Esophagus squamous epithelium (tissue), 5 donors: ENCODE measurements at regions not wholly inside any gene's neighbourhood (a gene's known extent, or its start where the extent isn't known, plus 50 kb on each side); places are given as distances from the start of the nearest gene placed in this dataset.

Experiments used
- DNase-seq: peaks from one replicate; lab custom pipeline; 2025; lab: John Stamatoyannopoulos, UW
- H3K27ac ChIP-seq, 4 donors: fragments of 200-600 bp; sonication (generic); one replicate each; pipeline ENCODE4 v1.5.1; 2016 to 2019; ENCODE audit warnings: mild to moderate bottlenecking in 1 of 4
- H3K27me3 ChIP-seq, 4 donors: fragments of 200-600 bp; sonication (generic); 1 replicate in 3 of 4; 2 replicates in 1 of 4; pipeline versions ENCODE4 v1.5.1 to v1.6.0; 2017 to 2021; ENCODE audit warnings: antibody characterized with exemption in 1 of 4
- H3K36me3 ChIP-seq, 3 donors: fragments of 200-600 bp; sonication (generic); one replicate each; pipeline ENCODE4 v1.5.1; 2016 to 2019
- H3K4me1 ChIP-seq, 3 donors: fragments of 200-600 bp; sonication (generic); one replicate each; pipeline ENCODE4 v1.5.1; 2017 to 2019
- H3K4me3 ChIP-seq, 4 donors: fragments of 200-600 bp; sonication (generic); 1 replicate in 3 of 4; 2 replicates in 1 of 4; pipeline ENCODE4 v1.5.1; 2016 to 2019; ENCODE audit warnings: mild to moderate bottlenecking in 2 of 4, moderate library complexity in 1 of 4
- H3K9me3 ChIP-seq, 3 donors: fragments of 200-600 bp; sonication (generic); one replicate each; pipeline ENCODE4 v1.5.1; 2016 to 2019
- CTCF ChIP-seq, 6 experiments: fragments of 450-650 bp in 4 of 6; fragments of 200-600 bp in 2 of 6; sonication (generic) in 2 of 6; IDR thresholded peaks; one replicate each; pipeline ENCODE4 v1.5.1; 2016 to 2019; ENCODE audit warnings: antibody characterized with exemption in 6 of 6, mild to moderate bottlenecking in 4 of 6, moderate library complexity in 4 of 6
- POLR2A ChIP-seq, 4 donors: fragments of 450-650 bp; IDR thresholded peaks; one replicate each; pipeline ENCODE4 v1.6.1; 2017; ENCODE audit warnings: antibody characterized with exemption in 4 of 4, mild to moderate bottlenecking in 4 of 4, moderate library complexity in 3 of 4
- WGBS, 2 donors: methylation state at CpG; one replicate each; pipeline ENCODE4 v1.1.5; 2018; 5-methylcytosine and 5-hydroxymethylcytosine counted together
- intact Hi-C: fragments of 100-400 bp; cut with DNase I; formaldehyde crosslinking; loops from one replicate; pipeline ENCODE4 v1.15.0; 2022
- donor health status: DM: yes; HTN: yes; CAD: no.

GRCh38 chr4:14458463-14458862 lies 543.8 kb upstream of the CPEB2 start:
- DNase-seq, result no peak
- no peaks in the 10 kb centered on the region for H3K4me1 ChIP-seq
- H3K4me3 ChIP-seq, result no peak overlapping the region
- WGBS, 2 donors, result 70 to 85% methylated on average over 2 of the region's 2 CpGs
- no peak overlapping the region for H3K27ac ChIP-seq
- H3K36me3 ChIP-seq, result no peaks in the 10 kb centered on the region
- TF ChIP-seq CTCF (IDR thresholded peaks at IDR 0.05), result no peak
- TF ChIP-seq POLR2A (IDR thresholded peaks at IDR 0.05), result no peak
- no peaks in the 10 kb centered on the region for H3K9me3 ChIP-seq
- intact Hi-C loops, result no loop called here
- H3K27me3 ChIP-seq, result no peaks in the 10 kb centered on the region

- Histone ChIP-seq H3K4me3 (no peak overlapping the region), H3K36me3 (no peaks in the 10 kb centered on the region), H3K4me1 (no peaks in the 10 kb centered on the region), H3K27ac (no peak overlapping the region), H3K27me3 (no peaks in the 10 kb centered on the region), H3K9me3 (no peaks in the 10 kb centered on the region)
- intact Hi-C loops, result no loop called here
- DNase-seq, result no peak
- no peak for TF ChIP-seq POLR2A (IDR thresholded peaks at IDR 0.05)
- no peak for TF ChIP-seq CTCF (IDR thresholded peaks at IDR 0.05)
- 100% methylated on average over 1 of the region's 1 CpG for WGBS, 2 donors
Observed at GRCh38 chr4:14465057-14465456, 537.2 kb upstream of the CPEB2 start.

- no peaks in the 10 kb centered on the region for H3K27me3 ChIP-seq
- WGBS, 2 donors, result 65 to 90% methylated on average over 5 of the region's 5 CpGs
- H3K27ac ChIP-seq, result no peak overlapping the region
- no peak overlapping the region for H3K4me3 ChIP-seq
- no peaks in the 10 kb centered on the region for H3K9me3 ChIP-seq
- no peak for DNase-seq
- intact Hi-C loops, result no loop called here
- no peak for TF ChIP-seq POLR2A (IDR thresholded peaks at IDR 0.05)
- no peak for TF ChIP-seq CTCF (IDR thresholded peaks at IDR 0.05)
- no peaks in the 10 kb centered on the region for H3K36me3 ChIP-seq
- no peaks in the 10 kb centered on the region for H3K4me1 ChIP-seq
Observed at GRCh38 chr4:14465507-14465906, 536.8 kb upstream of the CPEB2 start.

- no peak for DNase-seq
- Histone ChIP-seq H3K4me1 (no peaks in the 10 kb centered on the region), H3K36me3 (no peaks in the 10 kb centered on the region), H3K4me3 (no peak overlapping the region), H3K27ac (no peak overlapping the region), H3K9me3 (no peaks in the 10 kb centered on the region), H3K27me3 (no peaks in the 10 kb centered on the region)
- 81 to 97% methylated on average over 3 to 5 of the region's 5 CpGs for WGBS, 2 donors
- intact Hi-C loops, result no loop called here
- no peak for TF ChIP-seq POLR2A (IDR thresholded peaks at IDR 0.05)
- TF ChIP-seq CTCF (IDR thresholded peaks at IDR 0.05), result no peak
Observed at GRCh38 chr4:14478504-14478903, 523.8 kb upstream of the CPEB2 start.

- H3K4me1 ChIP-seq, result no peaks in the 10 kb centered on the region
- no peak overlapping the region for H3K27ac ChIP-seq
- H3K9me3 ChIP-seq, result no peaks in the 10 kb centered on the region
- WGBS, 2 donors, result 96% methylated on average over 1 of the region's 1 CpG
- H3K4me3 ChIP-seq, result no peak overlapping the region
- intact Hi-C loops, result no loop called here
- H3K27me3 ChIP-seq, result no peaks in the 10 kb centered on the region
- DNase-seq, result no peak
- no peaks in the 10 kb centered on the region for H3K36me3 ChIP-seq
- TF ChIP-seq POLR2A (IDR thresholded peaks at IDR 0.05) (no peak), CTCF (IDR thresholded peaks at IDR 0.05) (no peak)
Observed at GRCh38 chr4:14496408-14496807, 505.9 kb upstream of the CPEB2 start.
